Spleen (tissue), 7 donors: ENCODE measurements at regions not wholly inside any gene's neighbourhood (a gene's known extent, or its start where the extent isn't known, plus 50 kb on each side); places are given as distances from the start of the nearest gene placed in this dataset.

Source experiments
- CTCF ChIP-seq, 11 experiments: fragments of 200-600 bp in 7 of 11; fragments of 450-650 bp in 4 of 11; sonication (generic) in 4 of 11; IDR thresholded peaks in 8 of 11; conservative IDR thresholded peaks in 3 of 11; 1 replicate in 7 of 11; 2 replicates in 4 of 11; pipeline versions ENCODE4 v1.4.0 to v1.8.0; 2016 to 2021; ENCODE audit warnings: antibody characterized with exemption in 11 of 11, inconsistent platforms in 4 of 11, mild to moderate bottlenecking in 1 of 11
- POLR2A ChIP-seq, 3 donors: fragments of 450-650 bp; IDR thresholded peaks; one replicate each; pipeline ENCODE4 v1.5.1; 2017; ENCODE audit warnings: antibody characterized with exemption in 3 of 3, mild to moderate bottlenecking in 1 of 3
- POLR2AphosphoS5 ChIP-seq, 3 donors: sonication (generic); formaldehyde crosslinking; IDR thresholded peaks; one replicate each; pipeline ENCODE4 v1.5.1; 2017; ENCODE audit warnings: antibody characterized with exemption in 3 of 3
- donor health status: DM: no; HTN: no; CAD: no; lungs with moderate emphysema.
- donor health status: DM: no; HTN: no; CAD: no.
- donor health status: DM: no; HTN: no; CAD: no.

DNA sequence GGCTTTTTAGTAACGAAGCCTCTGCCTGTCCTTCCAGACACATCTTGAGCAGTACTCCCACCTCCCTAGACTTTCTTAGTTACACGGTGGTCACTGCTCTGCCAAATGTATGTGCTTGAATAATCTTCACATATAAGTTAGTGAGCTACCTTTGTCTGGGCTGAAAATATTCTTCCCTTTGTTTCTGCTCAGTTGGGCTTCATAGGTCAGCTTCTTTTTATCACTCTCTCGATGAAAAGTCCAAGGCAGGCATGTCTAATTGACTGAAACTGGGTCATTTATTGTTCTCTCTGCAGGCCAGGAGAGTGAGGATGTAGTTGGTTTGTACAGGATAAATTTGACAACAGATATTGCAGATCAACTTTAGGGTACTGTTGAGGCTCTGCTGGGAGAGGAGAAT lies 636.7 kb upstream of the IGFBP3 start:
- TF ChIP-seq CTCF (IDR thresholded peaks at IDR 0.05 in 8 of 11, conservative IDR thresholded peaks at IDR 0.05 in 3 of 11) (no peak), POLR2A (IDR thresholded peaks at IDR 0.05) (no peak), POLR2AphosphoS5 (IDR thresholded peaks at IDR 0.05) (no peak)
